ENCODE measurements at regions not wholly inside any gene's neighbourhood (a gene's known extent, or its start where the extent isn't known, plus 50 kb on each side); places are given as distances from the start of the nearest gene placed in this dataset.

GRCh38 chr7:25314731-25315267 is 86.5 kb upstream of the NPVF start:
- DNase-seq (ENCODE audit: low read depth in 3 of 3): no peak

DNA sequence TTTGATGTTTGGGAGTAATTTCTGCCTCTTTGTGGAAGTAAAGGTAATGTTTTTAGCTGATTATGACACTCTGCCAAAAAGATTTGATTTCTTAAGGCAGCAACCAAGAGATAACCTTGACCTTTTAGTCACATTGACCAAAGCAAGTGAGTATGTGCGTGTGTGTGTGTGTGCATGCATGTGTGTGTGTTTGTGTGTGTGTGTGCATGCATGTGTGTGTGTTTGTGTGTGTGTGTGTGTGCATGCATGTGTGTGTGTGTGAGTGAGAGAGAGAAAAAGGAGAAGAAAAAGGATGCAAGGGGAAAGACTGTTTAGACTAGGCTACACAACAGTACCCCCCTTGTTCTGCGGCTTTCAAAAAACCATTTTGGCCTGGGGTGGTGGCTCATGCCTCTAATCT is 88.1 kb upstream of the NPVF start:
- no peak for DNase-seq (ENCODE audit: low read depth in 3 of 3)

DNA sequence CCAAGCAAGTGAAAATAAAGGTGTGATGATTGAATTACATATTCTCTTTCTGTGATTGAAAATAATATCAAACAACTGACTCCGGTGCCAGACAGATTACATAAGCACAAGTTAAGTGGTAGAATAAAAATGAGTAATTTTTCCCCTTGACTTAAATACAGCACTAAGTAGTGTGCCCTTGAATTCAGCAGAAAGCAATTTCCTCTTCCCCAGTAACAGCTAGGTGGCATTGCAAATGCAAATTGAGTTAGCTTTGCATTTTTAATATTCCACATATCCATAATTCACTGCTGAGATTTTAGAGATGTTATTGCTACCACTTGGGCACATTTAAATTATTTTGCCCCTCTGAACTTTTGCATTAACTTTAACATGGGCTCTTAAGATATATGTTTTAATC is 89.8 kb upstream of the NPVF start:
- DNase-seq (ENCODE audit: low read depth in 3 of 3): no peak

GRCh38 chr7:25319707-25320106 is 91.4 kb upstream of the NPVF start:
- DNase-seq (ENCODE audit: low read depth in 3 of 3): no peak

DNA sequence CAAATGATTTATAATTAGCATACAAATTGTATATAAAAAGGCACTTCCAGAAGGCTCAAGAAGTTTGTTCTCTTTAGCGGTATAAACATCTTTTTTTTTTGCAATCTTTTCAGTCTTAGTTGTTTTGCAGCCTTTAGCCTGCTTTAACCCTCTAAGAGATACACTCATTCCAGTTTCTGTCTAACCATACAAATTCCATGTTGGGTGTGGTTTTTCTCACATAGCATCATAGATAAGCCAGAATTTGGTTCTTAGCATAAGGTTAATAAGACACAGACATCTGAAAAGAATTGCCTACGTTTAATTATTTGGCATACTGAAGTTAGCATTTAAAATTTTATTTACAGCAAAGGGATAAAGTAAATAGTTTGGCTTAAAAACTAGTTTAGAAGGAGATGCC is 92.5 kb upstream of the NPVF start:
- no peak for DNase-seq (ENCODE audit: low read depth in 3 of 3)

DNA sequence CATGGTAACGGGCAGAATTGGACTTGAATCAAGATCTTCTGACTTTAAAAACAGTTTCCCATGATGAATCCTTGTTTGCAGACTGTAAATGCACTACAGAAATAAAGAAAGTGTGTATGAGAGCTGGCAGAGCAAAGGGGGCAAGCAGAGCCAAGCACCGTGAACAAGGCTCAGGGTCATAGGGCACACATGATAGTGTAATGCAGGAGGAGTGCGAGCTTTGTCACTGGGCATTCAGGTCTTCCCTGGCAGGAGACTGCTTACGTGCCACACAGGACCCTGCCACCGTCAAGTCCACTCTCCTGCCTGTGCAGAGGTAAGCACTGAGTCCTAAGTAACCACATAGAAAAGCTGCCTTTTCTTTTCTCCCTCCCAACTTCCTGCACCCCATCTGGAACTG is 93.1 kb upstream of the NPVF start:
- no peak for DNase-seq (ENCODE audit: low read depth in 3 of 3)

- no peak for DNase-seq (ENCODE audit: low read depth in 3 of 3)
These were observed 94.2 kb upstream of the NPVF start for GRCh38 chr7:25322473-25322872.

GRCh38 chr7:25325186-25325757 is 97.0 kb upstream of the NPVF start:
- DNase-seq (ENCODE audit: low read depth in 3 of 3): no peak

DNA sequence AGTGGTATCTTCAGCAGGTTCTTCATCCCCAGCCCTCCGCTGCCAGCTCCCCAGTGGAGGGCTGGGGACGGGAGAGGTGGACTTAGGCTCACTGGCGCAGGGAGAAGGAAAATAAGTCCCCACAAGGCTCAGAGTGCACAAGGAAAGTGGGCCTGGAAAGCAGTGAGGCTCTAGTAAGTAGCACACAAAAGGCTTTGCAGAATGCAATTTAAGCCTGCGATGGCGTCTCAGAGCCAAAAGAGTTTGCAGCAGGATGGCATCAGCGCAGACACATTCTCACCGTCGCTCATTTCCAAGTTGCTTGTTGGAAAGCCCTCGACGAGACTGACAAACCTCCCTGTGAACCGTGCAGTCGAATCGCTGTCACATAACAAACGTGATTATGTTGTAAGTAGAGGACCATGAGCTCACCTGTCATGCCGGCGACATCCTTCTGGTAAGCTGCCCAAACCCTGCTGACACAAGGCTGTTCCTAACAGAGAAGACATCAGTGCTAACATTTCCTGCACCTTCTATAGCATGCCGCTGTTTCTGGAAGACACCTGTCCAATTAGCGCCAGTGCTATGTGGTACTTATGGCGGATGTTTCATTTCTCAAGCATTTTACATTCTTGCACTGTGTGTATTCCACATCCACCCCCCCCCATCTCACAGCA is 98.3 kb upstream of the NPVF start:
- DNase-seq (ENCODE audit: low read depth in 3 of 3): no peak

DNA sequence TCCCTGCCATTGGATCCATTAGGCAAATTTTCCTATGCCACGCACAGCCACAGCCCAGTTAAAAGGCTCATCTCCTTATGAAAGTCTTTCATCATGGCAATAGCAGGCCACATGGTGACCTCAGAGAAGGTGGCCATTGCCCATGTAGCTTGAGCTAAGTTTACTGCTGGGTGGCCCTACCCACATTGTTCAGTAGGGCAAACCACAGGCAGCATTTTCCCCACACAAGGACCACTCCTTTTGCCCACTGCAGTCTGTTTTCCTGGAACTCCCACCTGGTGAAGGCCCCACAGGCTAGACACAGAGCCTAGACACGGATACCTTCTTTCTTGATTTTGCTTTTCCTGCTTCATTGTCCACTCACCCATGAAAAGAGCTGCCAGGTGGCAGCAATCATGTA is 101.5 kb upstream of the NPVF start:
- DNase-seq (ENCODE audit: low read depth in 3 of 3): no peak

- DNase-seq (ENCODE audit: low read depth in 3 of 3): no peak
These were observed 105.1 kb upstream of the NPVF start for GRCh38 chr7:25333296-25333928.

- no peak for DNase-seq (ENCODE audit: low read depth in 3 of 3)
These were observed 119.2 kb upstream of the NPVF start for GRCh38 chr7:25347360-25348066.

DNA sequence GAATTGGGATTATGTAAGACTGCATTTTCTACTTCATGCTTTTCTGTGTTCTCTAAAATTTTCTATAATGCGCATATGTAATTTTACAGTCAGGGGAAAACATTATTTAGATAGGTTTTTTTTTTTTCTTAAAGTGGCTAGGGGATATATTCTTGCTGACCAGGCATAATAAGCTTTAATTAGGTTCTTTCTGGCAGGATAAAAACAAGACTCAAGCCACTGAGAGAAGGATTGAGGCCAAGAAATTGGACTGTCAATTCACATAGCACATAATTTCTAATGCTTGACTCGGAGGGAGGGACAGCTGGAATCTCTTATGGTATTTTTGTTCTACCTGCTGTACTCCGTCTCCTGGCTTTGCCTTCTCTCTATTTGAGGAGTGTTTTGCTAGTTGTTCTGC is 119.8 kb upstream of the NPVF start:
- no peak for DNase-seq (ENCODE audit: low read depth in 3 of 3)

DNA sequence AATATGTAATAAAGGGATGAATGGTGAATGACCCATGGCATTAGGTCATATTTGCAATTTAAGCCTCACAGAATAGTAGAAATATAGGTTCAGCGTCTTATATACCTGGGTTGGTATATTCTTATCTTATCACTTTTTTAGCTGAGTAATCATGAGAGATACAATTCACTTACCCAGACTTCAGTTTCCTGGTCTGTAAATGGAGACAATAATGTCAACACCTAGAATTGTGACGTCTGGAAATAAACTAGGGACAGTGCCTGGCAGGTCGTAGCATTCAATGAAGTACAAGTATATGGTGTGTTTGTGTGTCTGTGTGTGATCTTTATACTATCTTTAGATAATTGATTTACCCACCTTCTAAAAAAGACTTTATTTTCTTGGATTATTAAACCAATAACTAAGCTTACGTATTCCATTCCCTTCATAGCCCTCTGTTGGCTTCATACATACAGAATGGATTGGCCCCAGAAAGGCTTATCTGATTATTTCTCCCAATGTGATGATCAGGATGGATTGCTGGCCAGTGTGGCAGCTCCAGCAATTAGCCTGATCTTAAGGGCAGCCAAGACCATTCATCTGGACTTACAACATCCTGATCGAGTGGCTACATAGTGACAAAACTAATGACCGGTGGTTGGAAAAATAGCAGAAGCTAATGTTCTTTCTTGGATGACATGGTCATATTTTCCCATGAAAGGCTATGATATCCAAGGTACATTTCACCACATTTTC is 121.2 kb upstream of the NPVF start:
- no peak for DNase-seq (ENCODE audit: low read depth in 3 of 3)

GRCh38 chr7:25350041-25350440 is 121.8 kb upstream of the NPVF start:
- no peak for DNase-seq (ENCODE audit: low read depth in 3 of 3)

- DNase-seq (ENCODE audit: low read depth in 3 of 3): no peak
These were observed 123.5 kb upstream of the NPVF start for GRCh38 chr7:25351761-25352160.

DNA sequence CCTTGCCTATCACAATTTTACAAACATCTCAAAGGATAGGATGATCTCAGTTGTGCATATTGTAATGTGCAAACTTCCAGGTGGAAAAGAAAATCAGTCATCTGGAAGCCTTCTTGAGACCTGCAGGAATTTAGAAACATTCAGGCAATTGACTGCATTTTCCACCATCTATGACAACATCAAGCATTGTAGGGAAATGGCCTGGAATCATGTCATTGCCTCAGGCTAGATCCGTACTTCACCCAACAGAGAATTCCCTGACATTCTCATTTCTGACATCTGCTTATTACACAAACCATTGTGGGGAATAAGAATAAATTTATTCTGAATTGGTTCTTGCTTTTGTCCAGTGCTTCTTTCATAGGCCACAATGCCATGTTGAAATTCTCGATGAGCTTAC is 124.9 kb upstream of the NPVF start:
- no peak for DNase-seq (ENCODE audit: low read depth in 3 of 3)

DNA sequence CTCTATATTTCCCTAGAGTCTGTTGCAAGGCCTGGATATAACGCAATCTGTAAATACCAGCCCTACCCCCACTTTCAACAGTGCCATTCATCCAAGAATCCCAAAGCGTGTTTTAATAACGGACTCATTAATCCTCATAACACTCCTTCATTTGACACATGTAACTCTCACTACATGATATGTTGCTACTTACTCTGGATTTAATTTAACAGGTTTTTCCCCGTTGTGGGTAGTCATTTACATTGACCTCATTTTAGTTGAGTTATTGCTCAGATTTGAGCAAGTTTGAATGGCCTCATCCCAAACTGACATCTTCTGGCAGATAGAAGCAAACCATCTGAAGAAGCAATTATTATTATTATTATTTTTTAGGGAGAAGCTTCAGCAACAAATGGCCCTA is 125.4 kb upstream of the NPVF start:
- DNase-seq (ENCODE audit: low read depth in 3 of 3): no peak

GRCh38 chr7:25356534-25357151 is 128.4 kb upstream of the NPVF start:
- no peak for DNase-seq (ENCODE audit: low read depth in 3 of 3)

DNA sequence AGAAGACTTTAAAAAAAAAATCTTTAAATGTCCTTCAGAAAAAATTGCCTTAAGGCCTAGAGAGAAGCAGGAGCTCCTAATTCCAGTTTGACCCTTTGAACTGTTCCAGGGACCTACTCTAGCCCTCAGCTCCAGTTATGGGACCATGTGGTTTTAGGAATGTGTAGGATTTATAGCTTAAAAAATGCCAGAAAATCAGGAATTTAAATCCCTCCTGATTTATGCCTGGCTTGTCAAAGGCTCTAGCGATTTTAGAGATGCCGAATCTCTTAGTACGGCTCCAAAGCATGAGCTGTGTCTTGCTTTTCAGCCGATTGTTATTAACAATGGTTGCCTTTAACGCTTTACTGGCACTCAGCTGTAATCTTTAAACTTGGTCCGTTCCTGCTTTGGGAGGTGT is 130.6 kb upstream of the NPVF start:
- no peak for DNase-seq (ENCODE audit: low read depth in 3 of 3)

DNA sequence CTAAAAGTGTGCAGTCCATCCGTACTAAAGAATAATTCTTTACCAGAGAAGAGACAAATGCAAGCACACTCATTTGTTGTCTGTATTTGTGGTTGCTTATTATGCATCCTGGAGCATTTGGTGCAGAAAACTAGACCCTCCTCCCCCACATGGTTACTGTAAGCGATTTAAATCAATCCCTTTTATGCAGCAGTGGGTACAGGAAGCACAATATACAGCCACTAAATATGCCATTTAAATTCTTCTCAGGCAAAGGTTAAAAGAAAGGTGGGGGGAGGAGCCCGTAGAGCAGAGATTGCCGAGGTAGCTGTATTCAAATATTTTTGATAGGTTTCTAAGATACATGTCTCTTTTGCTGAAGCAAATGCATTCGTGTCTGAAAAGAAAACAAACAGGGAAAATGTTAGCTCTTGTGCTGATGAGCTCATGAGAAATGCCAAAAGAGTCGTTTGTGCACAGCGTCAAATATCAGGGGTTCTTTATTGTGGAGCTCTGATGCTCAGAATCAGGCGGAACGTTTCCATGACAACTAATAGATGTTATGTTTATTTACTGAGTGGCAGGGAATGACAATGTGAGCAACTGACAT is 131.3 kb upstream of the NPVF start:
- no peak for DNase-seq (ENCODE audit: low read depth in 3 of 3)
